GM18520 (cell line): ENCODE measurements at regions not wholly inside any gene's neighbourhood (a gene's known extent, or its start where the extent isn't known, plus 50 kb on each side); places are given as distances from the start of the nearest gene placed in this dataset.

Experiments
- ATAC-seq: cut with Tn5 transposase; IDR thresholded peaks from one replicate; pipeline ENCODE4 v1.9.1; 2021; ENCODE audit not compliant: unreplicated experiment

- no peak for ATAC-seq
These were observed 224.7 kb upstream of the GRAMD2B start for GRCh38 chr5:126198531-126198930.

DNA sequence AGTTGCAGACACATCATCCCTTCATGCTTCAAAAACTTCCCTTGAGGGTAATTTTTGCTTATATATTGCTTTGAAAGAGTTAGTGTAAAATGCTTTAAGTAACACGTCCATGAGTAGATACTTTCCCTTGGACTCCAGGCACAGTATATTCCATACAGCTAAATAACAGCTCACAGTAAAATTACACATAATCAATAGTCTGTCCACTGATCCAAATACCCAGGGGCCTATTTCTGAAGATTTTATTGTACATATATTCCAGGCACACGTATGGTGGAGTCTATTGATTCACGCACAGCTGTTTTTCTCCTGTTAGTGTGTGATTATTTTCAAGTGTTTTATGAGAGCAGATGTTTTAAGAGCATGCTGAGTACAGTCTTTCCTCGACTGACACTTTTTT, 223.7 kb upstream of the GRAMD2B start:
- no peak for ATAC-seq

- no peak for ATAC-seq
These were observed 214.5 kb upstream of the GRAMD2B start for GRCh38 chr5:126208691-126209090.

DNA sequence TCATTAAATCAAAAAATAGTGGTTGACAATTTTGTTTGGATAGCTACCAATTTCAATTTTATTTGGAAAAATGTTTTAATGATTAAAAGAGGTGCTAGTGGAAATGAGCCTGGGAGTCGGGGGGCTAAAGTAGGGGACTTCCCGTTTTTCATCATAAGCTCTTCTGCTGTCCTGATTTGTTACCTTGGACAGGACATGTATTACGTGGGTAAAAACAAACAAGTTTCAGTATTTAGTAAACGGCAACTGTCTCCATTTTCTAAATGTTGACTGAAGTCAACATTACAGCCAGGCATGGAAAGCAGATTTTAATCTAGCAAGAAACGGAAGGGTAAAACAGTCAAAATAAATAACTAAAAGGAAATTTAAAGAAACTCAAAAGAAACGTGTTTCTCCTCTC, 212.3 kb upstream of the GRAMD2B start:
- ATAC-seq: no peak

DNA sequence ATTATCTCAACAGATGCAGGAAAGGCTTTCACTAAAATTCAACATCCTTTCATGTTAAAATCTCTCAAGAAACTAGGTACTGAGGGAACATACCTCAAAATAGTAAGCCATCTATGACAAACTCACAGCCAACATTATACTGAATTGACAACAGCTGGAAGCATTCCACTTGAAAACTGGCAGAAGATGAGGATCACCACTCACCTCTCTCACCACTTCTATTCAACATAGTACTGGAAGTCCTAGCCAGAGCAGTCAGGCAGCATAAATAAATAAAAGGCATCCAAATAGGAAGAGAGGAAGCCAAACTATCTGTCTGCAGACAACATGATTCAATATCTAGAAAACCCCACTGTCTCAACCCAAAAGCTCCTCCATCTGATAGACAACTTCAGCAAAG, 203.6 kb upstream of the GRAMD2B start:
- no peak for ATAC-seq

GRCh38 chr5:126220725-126221124, 202.5 kb upstream of the GRAMD2B start:
- ATAC-seq: no peak

DNA sequence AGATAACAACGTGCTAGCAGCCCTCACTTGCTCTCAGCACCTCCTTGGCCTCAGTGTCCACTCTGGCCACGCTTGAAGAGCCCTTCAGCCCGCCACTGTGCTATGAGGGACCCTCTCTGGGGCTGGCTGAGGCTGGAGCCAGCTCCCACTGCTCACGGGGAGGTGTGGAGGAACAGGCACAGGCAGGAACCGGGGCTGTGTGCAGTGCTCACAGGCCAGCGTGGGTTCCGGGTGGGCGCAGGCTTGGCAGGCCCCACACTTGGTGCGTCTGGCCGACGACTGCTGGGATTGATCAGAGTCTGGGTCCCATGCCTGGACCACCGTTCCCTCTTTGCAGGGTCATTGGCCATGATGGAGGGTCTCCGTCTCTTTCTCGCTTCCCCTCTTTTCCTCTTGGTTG, 194.3 kb upstream of the GRAMD2B start:
- ATAC-seq: no peak

DNA sequence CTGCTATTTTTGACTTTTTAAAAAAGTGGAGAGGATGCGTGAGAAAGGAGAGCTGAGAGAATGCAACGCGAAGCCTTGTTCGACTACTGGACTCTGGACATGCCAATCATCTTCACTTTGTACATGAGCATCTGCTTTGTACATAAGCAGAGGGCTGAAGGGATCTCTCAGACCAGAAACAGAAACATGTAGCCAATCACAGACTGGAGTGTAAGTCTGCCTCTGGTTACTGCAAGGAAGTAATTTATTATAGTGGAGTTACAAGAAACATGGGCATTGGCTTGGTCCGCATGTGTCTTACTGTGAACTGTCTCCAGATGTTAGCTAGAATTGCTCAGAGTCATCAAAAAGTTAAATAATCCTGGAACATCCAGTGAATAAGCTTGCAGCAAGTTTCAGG, 190.0 kb upstream of the GRAMD2B start:
- ATAC-seq: no peak

DNA sequence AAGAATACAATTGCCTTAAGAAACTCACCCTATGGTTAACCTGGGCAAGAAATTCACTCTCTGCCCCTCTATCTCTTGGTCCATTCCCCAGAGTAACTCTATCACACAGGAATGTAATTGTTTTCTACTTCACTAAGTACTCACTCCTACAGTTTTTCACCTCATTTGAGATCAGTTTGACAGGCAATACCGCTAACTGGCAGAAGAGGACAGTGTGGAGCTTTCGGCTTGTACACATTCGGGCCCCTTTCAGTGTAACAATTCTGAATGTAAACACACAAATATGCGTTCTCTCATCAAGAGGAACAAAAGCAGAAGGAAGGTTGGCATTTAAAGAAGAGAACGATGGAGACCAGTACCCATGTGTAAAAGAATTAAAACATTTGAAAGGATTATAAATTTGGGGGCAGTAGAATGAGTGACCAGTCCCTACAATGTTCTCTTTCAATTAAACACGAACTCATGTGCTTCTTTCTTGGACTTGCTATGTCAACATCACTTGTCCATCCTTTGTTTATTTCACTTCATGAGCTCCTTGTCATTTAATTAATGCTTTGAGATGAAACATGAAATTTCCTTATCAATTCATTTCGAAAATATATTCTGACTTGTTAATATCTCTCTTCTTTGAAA, 188.5 kb upstream of the GRAMD2B start:
- ATAC-seq: no peak

DNA sequence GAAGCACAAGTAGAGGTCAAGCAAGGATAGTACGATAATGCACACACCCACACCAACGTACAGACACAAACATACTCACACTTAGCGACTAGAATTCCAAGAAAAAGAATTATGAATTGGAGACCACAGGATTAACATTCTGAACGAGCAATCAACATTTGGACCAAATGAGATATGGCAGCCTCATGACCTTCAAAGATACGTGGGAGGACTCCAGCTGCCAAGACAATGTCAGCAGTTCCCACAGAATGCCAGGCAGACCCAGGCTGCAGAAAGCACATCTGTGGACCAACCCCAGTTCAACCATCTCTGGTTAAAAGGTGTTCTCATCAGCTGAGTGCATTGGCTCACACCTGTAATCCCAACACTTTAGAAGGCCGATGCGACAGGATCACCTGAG, 187.6 kb upstream of the GRAMD2B start:
- ATAC-seq: no peak

DNA sequence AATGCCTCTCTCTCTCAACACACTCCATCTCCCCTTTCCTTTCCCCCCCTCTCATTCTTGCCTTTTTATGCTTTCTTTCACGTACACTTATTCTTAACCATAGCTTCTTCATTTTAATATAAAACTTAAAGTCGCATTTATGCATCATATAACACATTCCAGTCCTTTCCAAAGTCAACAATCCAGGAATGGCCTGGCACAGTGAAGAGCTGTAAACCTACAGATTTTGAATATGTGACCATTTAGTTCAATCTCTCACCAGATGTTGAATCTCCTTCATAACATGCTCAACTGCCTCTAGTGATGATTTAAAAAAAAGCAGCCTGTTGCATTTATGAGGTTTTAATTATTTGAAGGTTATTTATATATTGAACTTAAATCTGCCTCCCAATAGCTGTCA, 186.2 kb upstream of the GRAMD2B start:
- no peak for ATAC-seq

- ATAC-seq: no peak
These were observed 174.6 kb upstream of the GRAMD2B start for GRCh38 chr5:126248611-126249010.

GRCh38 chr5:126251024-126251423, 172.2 kb upstream of the GRAMD2B start:
- ATAC-seq: no peak

DNA sequence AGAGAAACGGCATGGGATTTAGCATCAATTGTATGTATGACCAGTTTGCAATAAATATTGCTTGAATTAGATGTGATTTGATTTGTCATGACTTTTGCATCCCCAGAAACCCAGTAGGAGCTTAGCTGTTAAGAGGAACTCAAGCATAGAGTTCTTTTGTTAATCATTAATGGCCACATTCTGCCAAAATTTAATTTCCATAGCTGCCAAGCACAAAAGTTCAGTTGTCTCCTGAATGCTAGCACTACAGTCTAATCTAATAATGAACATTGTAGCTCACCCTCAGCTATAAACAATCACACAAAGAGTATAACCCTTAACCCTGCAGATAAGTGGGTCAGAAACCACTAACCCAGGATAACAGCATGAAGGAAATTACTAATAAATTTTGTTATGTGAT, 169.8 kb upstream of the GRAMD2B start:
- no peak for ATAC-seq

DNA sequence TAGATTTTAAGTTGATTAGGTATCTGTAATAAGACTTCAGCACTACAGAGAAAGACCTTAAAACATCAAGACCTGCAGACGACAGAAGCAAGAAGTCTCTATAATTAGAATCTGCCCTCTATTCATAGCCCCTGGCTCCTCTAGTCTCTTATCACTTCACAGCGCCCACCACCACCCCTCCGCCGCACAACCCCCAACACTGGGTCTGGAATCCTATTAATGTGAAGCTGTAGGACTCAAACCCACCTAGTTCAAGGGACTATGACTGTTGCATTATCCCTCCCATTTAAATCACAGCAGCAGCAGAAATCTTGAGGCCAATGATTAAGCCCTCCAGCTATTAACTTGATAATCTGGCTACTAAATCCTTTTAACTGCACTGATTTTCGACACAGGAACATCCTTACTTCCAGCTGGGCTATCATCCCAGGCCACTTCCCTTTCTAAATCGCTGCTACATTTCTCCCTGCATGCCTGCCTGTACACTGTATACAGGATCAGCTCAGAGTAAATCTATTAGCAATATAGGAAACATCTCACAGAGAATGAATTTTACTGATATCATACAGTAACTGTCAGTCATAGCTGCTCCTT, 159.5 kb upstream of the GRAMD2B start:
- ATAC-seq: no peak

- no peak for ATAC-seq
These were observed 157.3 kb upstream of the GRAMD2B start for GRCh38 chr5:126265917-126266316.

DNA sequence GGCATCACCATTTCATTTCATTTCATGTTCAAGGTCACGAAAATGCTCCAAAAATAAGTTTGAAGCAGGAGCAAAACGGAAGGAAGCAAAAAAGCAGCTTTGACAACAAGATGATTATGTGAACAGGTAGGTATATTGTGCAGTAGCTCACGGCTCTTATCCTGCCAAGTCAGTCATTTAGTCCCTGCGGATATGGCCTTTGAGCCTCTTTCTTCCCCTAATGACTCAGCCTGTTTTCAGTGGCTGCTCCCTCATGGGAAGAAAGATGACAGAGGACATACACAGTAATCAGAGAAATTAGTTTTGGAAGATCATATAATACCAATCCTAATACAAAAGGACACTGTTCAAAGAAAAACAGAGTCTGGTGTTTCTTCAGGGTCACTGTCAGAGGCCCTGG, 155.8 kb upstream of the GRAMD2B start:
- no peak for ATAC-seq

DNA sequence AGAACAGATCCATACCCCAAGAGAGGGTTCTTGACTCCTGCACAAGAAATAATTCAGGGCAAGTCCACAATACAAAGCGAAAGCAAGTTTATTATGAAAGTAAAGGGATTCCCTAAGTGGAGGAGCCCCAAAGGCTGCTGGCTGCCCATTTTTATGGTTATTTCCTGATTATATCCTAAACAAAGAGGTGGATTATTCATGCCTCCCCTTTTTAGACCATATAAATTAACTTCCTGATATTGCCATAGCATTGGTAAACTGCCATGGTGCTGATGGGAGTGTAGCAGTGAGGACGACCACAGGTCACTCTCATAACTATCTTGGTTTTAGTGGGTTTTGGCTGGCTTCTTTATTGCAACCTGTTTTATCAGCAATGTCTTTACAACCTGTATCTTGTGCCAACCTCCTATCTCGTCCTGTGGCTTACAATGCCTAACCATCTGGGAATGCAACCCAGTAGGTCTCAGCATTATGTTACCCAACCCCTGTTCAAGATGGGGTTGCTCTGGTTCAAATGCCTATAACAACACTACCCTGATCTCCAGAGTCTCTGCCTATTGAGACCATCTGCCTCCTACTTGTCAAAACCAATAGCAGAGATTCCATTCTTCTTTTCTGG, 154.4 kb upstream of the GRAMD2B start:
- no peak for ATAC-seq

DNA sequence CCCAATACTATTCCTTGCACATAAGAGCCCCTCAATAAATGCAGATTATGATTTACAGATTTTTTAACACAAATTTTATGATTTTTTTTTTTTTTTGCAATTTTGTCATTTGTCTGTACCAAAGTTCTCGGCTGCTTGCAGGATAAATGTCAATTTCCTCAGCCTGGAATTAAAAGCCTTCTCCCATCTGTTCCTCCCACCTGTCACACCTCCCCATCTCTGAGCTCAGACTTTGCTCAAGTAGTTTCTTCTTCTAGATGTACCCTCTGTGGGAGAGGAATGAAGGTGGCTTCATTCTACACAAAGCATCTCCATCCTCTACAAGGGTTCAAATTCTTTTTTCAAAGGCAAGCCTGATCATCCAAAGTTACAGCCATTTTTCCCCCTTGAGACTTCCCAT, 153.7 kb upstream of the GRAMD2B start:
- no peak for ATAC-seq

GRCh38 chr5:126271141-126271540, 152.1 kb upstream of the GRAMD2B start:
- no peak for ATAC-seq

- no peak for ATAC-seq
These were observed 149.0 kb upstream of the GRAMD2B start for GRCh38 chr5:126274076-126274762.

- ATAC-seq: no peak
These were observed 148.5 kb upstream of the GRAMD2B start for GRCh38 chr5:126274763-126275125.
